IMR-90 (cell line): ENCODE measurements at regions not wholly inside any gene's neighbourhood (a gene's known extent, or its start where the extent isn't known, plus 50 kb on each side); places are given as distances from the start of the nearest gene placed in this dataset.

Experiments
- ATAC-seq: fragments of 200-7000 bp; cut with Tn5 transposase; 2 replicates; pipeline ENCODE4 v1.9.1; 2020; ENCODE audit warnings: low read depth, mild to moderate bottlenecking, moderate library complexity
- BruUV-seq: library from RNA; stranded (reverse); fragments of 400-500 nt; replicated peaks from 2 replicates; lab custom pipeline; 2021; lab: Mats Ljungman, UMichigan
- CTCF ChIA-PET: fragments of 300-600 bp; formaldehyde crosslinking; extraction: SDS; loops from one replicate; lab custom pipeline; 2021; ENCODE audit warnings: antibody characterized with exemption; lab: Yijun Ruan, JAX
- POLR2A ChIA-PET: fragments of 300-600 bp; sonication (Branson Sonifier 250); formaldehyde crosslinking; loops from one replicate; lab custom pipeline; 2022; ENCODE audit warnings: antibody characterized with exemption; ENCODE audit not compliant: unreplicated experiment; lab: Charles Lee
- DNase-seq: peaks from one replicate; pipeline ENCODE4 v3.0.0; 2013
- H2AFZ ChIP-seq: replicated peaks from 2 replicates; pipeline ENCODE3; 2013; ENCODE audit warnings: low read length, mild to moderate bottlenecking; ENCODE audit not compliant: poor library complexity
- H2AK5ac ChIP-seq: 2 replicates; pipeline ENCODE4 v1.6.1; 2013; ENCODE audit warnings: low read depth, low read length, inconsistent platforms
- H2AK9ac ChIP-seq: replicated peaks from 2 replicates; pipeline ENCODE3; 2013; ENCODE audit warnings: mild to moderate bottlenecking, low read depth, low read length, moderate library complexity; ENCODE audit not compliant: poor library complexity
- H2BK120ac ChIP-seq: 2 replicates; pipeline ENCODE4 v1.6.1; 2013; ENCODE audit warnings: low read depth, low read length, inconsistent platforms
- H2BK15ac ChIP-seq: 3 replicates; pipeline ENCODE4 v1.6.1; 2013; ENCODE audit warnings: low read depth, low read length, inconsistent platforms
- H2BK20ac ChIP-seq: 2 replicates; pipeline ENCODE4 v1.6.1; 2013; ENCODE audit warnings: low read depth, mild to moderate bottlenecking, inconsistent platforms, low read length, moderate library complexity
- H2BK5ac ChIP-seq: 2 replicates; pipeline ENCODE4 v1.6.1; 2013; ENCODE audit warnings: mild to moderate bottlenecking, low read depth, low read length, inconsistent platforms; ENCODE audit not compliant: poor library complexity, severe bottlenecking
- H3K14ac ChIP-seq: replicated peaks from 2 replicates; pipeline ENCODE4 v1.6.1; 2013; ENCODE audit warnings: low read depth, low read length, inconsistent platforms
- H3K18ac ChIP-seq: 2 replicates; pipeline ENCODE4 v1.6.1; 2013; ENCODE audit warnings: low read depth, low read length, control low read depth
- H3K23ac ChIP-seq: 2 replicates; pipeline ENCODE4 v1.6.1; 2013; ENCODE audit warnings: low read depth, low read length, inconsistent platforms
- H3K27ac ChIP-seq: 2 replicates; pipeline ENCODE4 v1.5.1; 2013; ENCODE audit warnings: mild to moderate bottlenecking, control low read depth, low read length; ENCODE audit not compliant: insufficient read depth
- H3K27me3 ChIP-seq: 2 replicates; pipeline ENCODE4 v1.6.1; 2013; ENCODE audit warnings: low read length; ENCODE audit not compliant: control insufficient read depth, insufficient read depth
- H3K36me3 ChIP-seq: 2 replicates; pipeline ENCODE4 v1.6.1; 2013; ENCODE audit warnings: low read length, mixed read lengths; ENCODE audit not compliant: control insufficient read depth, insufficient read depth
- H3K4ac ChIP-seq: 2 replicates; pipeline ENCODE4 v1.6.1; 2013; ENCODE audit warnings: low read depth, low read length, inconsistent platforms
- H3K4me1 ChIP-seq: 2 replicates; pipeline ENCODE4 v1.6.1; 2013; ENCODE audit warnings: low read length, mixed read lengths; ENCODE audit not compliant: control insufficient read depth, insufficient read depth
- H3K4me2 ChIP-seq: 2 replicates; pipeline ENCODE4 v1.6.1; 2013; ENCODE audit warnings: low read depth, mild to moderate bottlenecking, control low read depth, low read length, moderate library complexity
- H3K4me3 ChIP-seq: 2 replicates; pipeline ENCODE4 v1.5.1; 2013; ENCODE audit warnings: low read depth, mild to moderate bottlenecking, control low read depth, low read length, moderate library complexity; ENCODE audit not compliant: insufficient read depth
- H3K56ac ChIP-seq: 2 replicates; pipeline ENCODE4 v1.6.1; 2013; ENCODE audit warnings: low read length, inconsistent platforms; ENCODE audit not compliant: insufficient read depth; ENCODE audit errors: extremely low read depth
- H3K79me1 ChIP-seq, 2 experiments: 2 replicates each; pipeline ENCODE4 v1.6.1; 2013; ENCODE audit warnings: low read length in 2 of 2, inconsistent platforms in 1 of 2, low read depth in 1 of 2
- H3K9ac ChIP-seq: 2 replicates; pipeline ENCODE4 v1.6.1; 2013; ENCODE audit warnings: low read depth, low read length, control low read depth
- H3K9me1 ChIP-seq: 2 replicates; pipeline ENCODE4 v1.6.1; 2013; ENCODE audit warnings: low read length, inconsistent platforms; ENCODE audit not compliant: insufficient read depth
- H3K9me3 ChIP-seq: 2 replicates; pipeline ENCODE4 v1.6.1; 2013; ENCODE audit warnings: low read length; ENCODE audit not compliant: control insufficient read depth, insufficient read depth
- H4K20me1 ChIP-seq: 2 replicates; pipeline ENCODE4 v1.6.1; 2013; ENCODE audit warnings: low read length, inconsistent platforms; ENCODE audit not compliant: insufficient read depth
- H4K5ac ChIP-seq: 2 replicates; pipeline ENCODE4 v1.6.1; 2013; ENCODE audit warnings: mild to moderate bottlenecking, low read depth, low read length, control low read depth
- H4K8ac ChIP-seq, 2 experiments: 2 replicates each; pipeline ENCODE4 v1.6.1; 2013; ENCODE audit warnings: low read depth in 2 of 2, low read length in 2 of 2, control low read depth in 1 of 2, inconsistent platforms in 1 of 2
- H4K91ac ChIP-seq: 2 replicates; pipeline ENCODE4 v1.6.1; 2013; ENCODE audit warnings: low read depth, low read length, inconsistent platforms; ENCODE audit not compliant: insufficient read depth
- CTCF ChIP-seq: conservative IDR thresholded peaks from 2 replicates; pipeline ENCODE4 v1.5.1; 2012; ENCODE audit warnings: mild to moderate bottlenecking, low read depth, low read length, improper control_type of control experiment
- WGBS, 2 experiments: methylation state at CpG; one replicate each; pipeline versions ENCODE4 v1.1.5 to v1.1.7; 2013; ENCODE audit warnings: missing lambda C conversion rate in 2 of 2; ENCODE audit not compliant: insufficient read length in 1 of 2; ENCODE audit errors: extremely low coverage in 2 of 2; 5-methylcytosine and 5-hydroxymethylcytosine counted together
- dilution Hi-C: fragments of 300-500 bp; cut with HindIII; formaldehyde crosslinking; loops from one replicate; pipeline ENCODE4 v1.14.3; 2018; ENCODE audit warnings: low sequenced_read_pairs; ENCODE audit not compliant: unreplicated experiment
- in situ Hi-C: fragments of 300-500 bp; cut with MboI; formaldehyde crosslinking; loops from 3 replicates; pipeline ENCODE4 v1.14.3; 2019; ENCODE audit warnings: low sequenced_read_pairs, inconsistent platforms, mixed read lengths
- intact Hi-C: fragments of 100-400 bp; cut with micrococcal nuclease; formaldehyde crosslinking; loops from 2 replicates; pipeline ENCODE4 v1.10.0; 2022

GRCh38 chr11:38060136-38060535 is 1462.1 kb upstream of the RAG2 start:
- Histone ChIP-seq H2AK9ac (no peak overlapping the region), H3K4ac (no peak overlapping the region), H3K4me3 (no peak overlapping the region), H2BK20ac (no peak overlapping the region), H4K91ac (no peak overlapping the region), H3K56ac (no peak overlapping the region), H4K20me1 (no peaks in the 10 kb centered on the region), H3K4me2 (no peak overlapping the region), H4K5ac (no peak overlapping the region), H3K9me1 (no peaks in the 10 kb centered on the region), H3K79me1 (no peaks in the 10 kb centered on the region), H2BK120ac (no peak overlapping the region), H3K36me3 (no peaks in the 10 kb centered on the region), H3K4me1 (no peaks in the 10 kb centered on the region), H3K9me3 (no peaks in the 10 kb centered on the region; the same call in 1 of the 2 replicates), H3K14ac (no peak overlapping the region), H4K8ac (no peak overlapping the region), H3K9ac (no peak overlapping the region), H2BK15ac (no peak overlapping the region), H2AFZ (no peak overlapping the region), H3K23ac (no peak overlapping the region), H3K18ac (no peak overlapping the region), H3K27me3 (no peaks in the 10 kb centered on the region), H2AK5ac (no peak overlapping the region), H3K27ac (no peak overlapping the region), H2BK5ac (no peak overlapping the region)
- no CpG with 5 or more reads among the region's 3 CpGs for WGBS, 2 experiments
- TF ChIP-seq CTCF: no peak
- dilution Hi-C loops (no loop called here), intact Hi-C loops (no loop called here), in situ Hi-C loops (no loop called here)
- BruUV-seq: no TSS peak
- ATAC-seq (no peak), DNase-seq (no peak)
- CTCF ChIA-PET: no interaction called here
- POLR2A ChIA-PET: no interaction called here
